HG03521 (cell line): ENCODE measurements at regions not wholly inside any gene's neighbourhood (a gene's known extent, or its start where the extent isn't known, plus 50 kb on each side); places are given as distances from the start of the nearest gene placed in this dataset.

ENCODE experiments used
- ATAC-seq: cut with Tn5 transposase; IDR thresholded peaks from one replicate; pipeline ENCODE4 v1.9.1; 2021; ENCODE audit warnings: mild to moderate bottlenecking, moderate library complexity; ENCODE audit not compliant: unreplicated experiment

DNA sequence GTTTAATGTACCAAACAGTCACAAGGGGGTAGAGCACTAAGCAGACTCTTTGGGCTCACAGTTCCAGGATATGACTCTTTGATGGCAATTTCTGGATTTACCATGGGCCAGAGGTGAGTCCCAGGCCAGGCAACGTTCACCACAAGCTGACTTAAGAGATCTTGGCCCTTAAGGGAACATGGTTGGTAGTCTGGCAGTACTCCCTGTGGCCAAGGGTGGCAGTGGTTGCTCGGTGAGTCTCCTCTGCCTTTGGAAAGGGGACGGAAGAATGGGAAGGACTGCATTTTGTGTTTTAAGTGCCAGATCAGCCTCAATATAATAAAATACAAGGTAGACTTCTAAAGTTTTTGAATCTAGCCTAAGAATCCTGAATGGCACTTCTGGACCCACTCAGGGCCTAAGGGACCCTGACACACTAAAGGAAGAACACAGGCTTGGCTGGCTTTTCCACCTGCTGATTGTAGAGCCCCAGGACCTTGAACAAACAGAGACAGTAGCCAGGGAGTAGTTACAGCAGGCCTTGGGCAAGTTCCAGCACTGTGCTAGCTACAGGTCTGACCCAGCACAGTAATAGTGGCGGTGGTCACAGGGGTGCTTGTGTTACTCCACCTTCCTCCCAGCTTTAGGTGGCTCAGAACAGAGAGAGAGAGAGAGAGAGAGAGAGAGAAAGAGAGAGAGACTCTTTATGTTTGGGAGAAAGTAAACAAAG, 730.7 kb upstream of the ALCAM start:
- ATAC-seq: no peak

DNA sequence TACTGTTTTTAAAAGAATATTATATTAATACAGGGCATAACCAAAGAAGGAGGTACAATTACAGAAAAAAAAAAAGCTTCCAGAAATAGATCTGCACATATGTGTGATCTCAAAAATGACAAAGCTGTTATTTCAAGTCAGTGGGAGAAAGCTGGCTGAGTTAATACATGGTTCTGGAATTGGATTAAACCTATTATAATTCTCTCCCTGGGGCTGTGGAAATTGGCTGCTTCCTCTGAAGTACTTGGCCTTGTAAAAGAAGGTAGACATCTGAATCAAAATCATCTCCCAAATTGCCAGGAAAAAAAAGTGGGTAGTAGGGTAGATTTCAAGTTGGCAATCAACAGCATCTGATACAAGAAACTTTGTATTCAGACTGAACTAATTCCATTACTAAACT, 723.9 kb upstream of the ALCAM start:
- ATAC-seq: no peak

DNA sequence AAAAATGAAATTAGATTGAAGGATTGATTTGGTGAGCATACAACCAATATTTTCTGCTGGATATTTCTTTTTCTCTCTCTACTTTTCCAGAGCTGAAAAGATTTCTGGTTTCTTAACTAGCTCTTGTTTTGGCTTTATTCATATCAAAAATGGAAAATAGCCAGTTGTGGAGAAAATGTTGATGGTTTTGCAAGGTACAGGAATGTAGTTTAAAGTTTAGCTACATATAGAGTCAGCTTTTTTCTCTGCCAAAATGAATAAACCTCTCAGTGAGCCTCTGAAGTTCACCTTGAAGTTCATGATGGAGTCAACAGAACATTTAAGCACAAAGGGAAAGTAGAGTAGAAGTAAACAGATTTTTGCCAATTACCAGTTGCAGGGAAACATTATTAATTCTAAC, 720.5 kb upstream of the ALCAM start:
- ATAC-seq: no peak

DNA sequence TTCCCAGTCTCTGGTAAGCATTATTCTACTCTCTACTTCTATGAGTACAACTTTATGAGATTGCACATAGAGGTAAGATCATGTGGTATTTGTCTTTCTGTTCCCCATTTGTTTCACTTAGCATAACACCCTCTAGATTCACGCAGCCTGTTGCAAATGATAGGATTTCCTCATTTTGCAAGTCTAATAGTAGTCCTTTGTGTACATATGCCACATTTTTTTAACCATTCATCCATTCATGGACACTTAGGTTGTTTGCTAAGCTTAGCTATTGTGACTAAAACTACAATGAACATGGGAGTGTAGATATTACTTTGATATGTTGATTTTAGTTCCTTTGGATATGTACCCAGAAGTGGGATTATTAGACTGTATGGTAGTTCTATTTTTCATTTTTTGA, 717.9 kb upstream of the ALCAM start:
- ATAC-seq: no peak

DNA sequence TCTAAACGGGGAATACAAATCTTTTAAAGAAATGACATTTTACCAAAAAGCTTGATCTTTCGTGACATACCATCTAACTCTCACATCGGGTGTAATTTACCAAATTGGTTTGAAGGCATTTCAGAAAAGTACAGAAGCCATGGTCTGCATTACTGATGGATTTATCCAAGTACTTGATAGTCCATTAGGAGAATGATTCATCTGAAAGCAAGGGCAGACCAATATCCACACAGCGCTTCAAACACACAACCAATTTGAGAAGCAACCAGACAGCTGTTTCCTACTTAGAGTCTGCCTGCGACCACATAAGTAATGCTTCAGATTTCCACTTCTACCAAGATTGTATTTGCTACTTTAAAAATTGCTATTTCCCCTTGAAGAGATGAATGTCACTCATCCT, 697.6 kb upstream of the ALCAM start:
- ATAC-seq: no peak

DNA sequence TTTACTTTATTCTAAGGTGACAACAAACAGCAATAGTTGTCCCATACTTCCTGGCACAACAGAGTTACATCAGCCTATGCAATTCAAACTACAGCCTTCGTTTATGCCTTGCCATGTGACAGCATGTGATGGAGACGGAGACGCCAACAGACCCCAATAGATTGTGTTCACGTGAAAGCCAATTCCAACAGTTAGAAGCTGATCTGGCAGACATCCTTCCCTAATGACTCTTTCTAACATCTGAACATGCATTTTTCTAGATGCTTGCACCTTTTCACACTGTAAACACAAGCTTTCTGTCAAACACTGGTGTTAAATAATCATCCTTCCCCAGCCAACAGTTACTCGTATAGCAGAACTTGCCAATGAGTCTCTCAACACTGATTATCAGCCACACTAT, 694.4 kb upstream of the ALCAM start:
- no peak for ATAC-seq

DNA sequence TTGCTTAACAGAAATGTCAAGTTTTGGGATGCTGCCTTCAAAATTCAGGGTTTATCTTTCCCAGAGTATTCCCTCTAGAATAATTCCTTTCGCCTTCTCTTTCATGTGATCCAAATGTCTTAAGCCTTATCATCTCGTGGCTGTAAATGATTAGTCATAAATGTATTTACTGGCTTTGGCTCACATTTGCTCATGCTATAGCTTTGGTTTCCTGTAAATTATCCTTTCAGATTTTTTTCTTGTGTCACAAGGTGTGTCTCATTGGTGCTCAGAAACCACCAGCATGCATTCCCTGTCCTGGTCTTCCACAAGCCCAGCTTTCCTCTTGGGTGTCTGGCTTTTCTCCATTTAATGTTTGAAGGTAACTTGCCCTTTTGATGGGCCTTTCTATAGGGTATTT, 692.7 kb upstream of the ALCAM start:
- no peak for ATAC-seq

DNA sequence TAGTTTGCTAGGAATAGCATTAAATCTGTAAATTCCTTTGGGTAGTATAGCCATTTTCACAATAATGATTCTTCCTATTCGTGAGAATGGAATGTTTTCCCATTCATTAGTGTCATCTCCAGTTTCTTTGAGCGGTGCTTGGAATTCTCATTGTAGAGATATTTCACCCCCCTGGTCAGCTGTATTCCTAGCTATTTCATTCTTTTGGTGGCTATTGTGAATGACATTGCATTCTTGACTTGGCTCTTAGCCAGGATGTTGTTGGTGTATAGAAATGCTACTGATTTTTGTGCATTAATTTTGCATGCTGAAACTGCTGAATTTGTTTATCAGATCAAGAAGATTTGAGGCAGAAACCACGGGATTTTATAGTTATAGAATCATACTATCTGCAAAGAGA, 690.5 kb upstream of the ALCAM start:
- ATAC-seq: no peak

DNA sequence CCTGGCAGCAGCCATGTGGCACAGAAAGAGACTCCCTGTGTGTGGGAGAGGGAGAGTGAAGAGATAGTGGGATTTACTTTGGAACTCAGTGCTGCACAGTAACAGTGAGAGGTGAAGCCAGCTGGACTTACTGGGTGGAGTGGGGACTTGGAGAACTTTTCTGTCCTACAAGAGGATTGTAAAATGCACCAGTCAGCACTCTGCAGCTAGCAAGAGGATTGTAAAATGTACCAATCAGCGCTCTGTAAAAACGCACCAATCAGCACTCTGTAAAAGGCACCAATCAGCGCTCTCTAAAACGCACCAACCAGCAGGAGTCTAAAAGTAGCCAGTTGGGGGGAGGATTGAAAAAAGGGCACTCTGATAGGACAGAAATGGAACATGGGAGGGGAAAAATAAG, 688.8 kb upstream of the ALCAM start:
- no peak for ATAC-seq

DNA sequence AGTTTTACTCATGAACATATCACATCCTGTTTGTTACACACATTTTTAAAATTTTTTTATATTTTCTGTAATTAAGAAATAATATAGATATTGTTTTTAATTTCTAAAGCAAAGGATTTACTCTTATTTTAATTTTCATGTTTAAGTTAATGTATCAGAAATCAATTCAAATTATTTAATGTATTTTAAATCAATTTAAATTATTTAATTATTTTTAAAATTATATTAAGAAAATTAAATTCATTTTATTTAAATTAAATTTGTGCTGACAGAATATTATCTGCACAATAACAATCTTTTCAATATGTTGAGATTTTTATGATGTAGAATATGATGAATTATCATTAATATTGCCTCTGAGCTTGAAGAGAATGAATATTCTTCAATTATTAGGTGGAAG, 681.2 kb upstream of the ALCAM start:
- no peak for ATAC-seq

DNA sequence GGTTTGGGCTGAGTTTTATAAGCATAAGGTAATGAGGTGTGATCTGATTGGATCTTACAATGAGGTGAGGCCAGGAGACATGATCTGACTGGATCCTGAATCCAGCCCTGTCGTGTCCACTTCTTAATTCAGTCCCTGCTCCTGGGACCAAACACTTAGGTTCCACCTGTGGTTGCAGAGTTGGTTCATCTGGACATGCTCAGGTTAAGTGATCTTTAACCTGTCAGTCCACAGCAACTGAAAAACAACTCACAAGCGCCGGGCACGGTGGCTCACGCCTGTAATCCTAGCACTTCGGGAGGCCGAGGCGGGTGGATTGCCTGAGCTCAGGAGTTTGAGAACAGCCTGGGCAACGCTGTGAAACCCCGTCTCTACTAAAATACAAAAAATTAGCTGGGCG, 679.3 kb upstream of the ALCAM start:
- ATAC-seq: no peak

DNA sequence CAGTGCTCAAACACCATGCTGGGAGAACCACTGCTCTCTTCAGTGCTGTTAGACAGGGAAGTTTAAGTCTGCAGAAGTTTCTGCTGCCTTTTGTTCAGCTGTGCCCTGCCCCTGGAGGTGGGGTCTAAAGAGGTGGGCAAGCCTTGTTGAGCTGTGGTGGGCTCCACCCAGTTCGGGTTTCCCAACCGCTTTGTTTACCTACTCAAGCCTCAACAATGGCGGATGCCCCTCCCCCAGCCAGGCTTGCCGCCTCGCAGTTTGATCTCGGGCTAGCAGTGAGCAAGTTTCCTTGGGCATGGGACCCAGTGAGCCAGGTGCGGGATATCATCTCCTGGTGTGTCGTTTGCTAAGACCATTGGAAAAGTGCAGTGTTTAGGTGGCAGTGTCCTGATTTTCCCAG, 670.2 kb upstream of the ALCAM start:
- ATAC-seq: no peak

DNA sequence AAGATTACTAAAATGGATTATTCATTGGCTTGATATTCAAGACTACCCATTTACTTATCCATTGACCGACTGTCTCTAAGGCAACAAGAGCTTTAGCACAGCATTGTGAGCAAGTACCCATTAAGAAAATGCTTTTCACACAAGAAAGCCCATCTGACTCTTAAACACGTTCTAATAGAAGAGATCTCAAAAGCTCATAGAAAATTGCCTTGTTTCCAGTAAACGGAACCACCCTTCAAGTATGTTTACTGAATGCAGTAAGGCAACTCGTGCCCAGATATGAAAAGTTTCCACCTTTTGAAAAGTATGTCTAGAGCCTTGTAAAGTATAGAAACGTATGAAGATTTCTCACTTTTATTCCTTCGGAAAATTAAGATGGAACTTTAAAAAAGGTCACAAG, 655.3 kb upstream of the ALCAM start:
- ATAC-seq: no peak

DNA sequence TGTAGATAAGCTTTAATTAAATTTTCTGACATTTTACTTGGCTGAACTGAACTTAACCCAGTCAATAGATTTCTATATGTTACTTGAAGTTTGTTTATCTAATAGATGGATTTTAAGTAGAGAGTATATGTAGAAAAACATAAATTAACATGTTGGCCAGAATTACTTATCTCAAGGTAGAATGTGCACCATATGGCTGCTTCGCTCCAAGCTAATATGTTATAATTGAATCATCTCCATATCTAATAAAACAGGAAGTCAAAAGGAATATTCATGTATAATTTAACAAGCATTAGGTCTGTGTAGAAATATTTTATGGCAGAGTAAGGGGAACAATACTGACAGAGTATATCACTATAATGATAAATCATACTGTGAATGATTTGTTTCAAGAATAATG, 650.7 kb upstream of the ALCAM start:
- ATAC-seq: no peak

DNA sequence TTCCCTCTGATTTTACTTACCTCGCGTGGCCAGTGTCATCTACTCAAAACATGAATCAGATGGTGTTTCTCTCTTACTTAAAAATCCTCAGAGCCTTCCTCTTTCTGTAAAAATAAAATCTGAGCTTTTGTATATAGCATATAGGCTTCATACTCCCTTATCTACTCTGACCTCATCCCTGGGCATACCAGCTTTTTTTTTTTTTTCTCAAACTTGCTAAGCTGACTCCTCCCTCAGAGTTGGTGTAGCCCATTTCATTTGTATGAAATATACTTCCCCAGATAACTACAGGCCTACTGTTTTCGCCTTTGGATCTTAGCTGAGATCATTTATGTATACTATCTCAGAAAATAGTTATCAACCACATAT, 648.9 kb upstream of the ALCAM start:
- peak; percentile 28 for ATAC-seq

DNA sequence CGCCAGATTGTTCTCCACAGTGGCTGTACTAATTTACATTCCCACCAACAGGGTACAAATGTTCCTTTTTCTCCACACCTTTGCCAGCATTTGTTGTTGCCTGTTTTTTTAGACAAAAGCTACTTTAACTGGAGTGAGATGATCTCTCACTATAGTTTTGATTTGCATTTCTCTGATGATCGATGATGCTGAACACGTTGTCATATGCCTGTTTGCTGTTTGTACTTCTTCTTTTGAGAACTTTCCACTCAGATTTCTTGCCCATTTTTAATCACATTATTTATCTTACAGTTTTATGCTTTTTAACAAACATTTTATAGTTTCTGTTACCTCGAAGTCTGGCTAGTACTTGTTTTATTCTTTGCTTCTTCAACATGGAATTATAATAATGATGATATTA, 643.7 kb upstream of the ALCAM start:
- ATAC-seq: no peak

DNA sequence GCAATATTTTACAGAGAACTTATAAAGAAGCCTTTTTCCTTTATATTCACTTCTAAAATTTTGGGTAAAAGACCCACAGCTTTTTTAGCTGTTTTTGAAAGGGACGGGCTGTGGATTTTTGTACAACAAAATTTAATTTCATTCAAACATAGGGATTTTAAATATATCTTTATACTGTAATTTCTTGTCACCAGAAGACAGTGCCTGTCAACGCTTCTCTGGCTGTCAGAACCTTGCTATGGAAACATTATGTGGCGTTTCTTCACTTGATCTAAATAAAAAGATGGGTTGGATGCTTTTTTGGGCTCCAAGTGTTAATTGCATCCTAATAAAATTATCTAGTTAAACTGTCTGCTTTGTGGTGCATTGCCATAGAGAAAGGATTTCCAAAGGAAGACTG, 635.6 kb upstream of the ALCAM start:
- ATAC-seq: no peak

DNA sequence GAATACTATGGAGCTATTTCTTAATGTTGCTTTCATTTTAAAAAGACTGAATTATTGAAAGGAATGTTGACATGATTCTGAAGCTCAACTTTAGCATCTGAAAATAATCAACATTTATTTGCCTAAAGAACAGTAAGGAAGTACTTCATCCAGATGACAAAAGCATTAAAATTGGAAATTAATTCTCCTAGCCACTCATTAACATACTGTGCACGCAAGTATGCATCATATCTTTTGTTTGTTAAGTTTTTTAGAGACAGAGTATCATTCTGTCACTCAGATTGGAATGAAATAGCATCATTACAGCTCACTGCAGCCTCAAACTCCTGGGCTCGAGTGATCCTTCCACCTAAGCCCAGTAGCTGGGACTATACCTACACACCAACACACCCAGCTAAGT, 632.1 kb upstream of the ALCAM start:
- no peak for ATAC-seq

DNA sequence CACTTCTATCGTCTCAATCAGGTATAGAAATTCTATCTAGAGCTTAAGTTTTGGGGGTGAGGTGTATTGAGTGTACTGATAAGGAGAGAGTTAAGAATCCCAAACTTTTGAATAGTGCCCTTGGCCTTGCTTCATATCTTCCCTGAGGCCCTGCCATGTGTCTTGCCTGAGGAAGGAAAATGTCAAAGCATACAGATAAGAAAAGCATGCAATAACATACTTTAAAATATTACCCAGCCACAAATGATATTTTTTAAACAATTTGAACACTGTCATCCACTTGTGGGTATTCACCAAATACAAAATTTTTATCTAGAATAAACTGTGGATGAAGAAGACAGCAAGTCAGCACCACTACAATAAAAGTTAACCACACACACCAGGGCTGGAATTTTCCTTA, 631.0 kb upstream of the ALCAM start:
- ATAC-seq: no peak

DNA sequence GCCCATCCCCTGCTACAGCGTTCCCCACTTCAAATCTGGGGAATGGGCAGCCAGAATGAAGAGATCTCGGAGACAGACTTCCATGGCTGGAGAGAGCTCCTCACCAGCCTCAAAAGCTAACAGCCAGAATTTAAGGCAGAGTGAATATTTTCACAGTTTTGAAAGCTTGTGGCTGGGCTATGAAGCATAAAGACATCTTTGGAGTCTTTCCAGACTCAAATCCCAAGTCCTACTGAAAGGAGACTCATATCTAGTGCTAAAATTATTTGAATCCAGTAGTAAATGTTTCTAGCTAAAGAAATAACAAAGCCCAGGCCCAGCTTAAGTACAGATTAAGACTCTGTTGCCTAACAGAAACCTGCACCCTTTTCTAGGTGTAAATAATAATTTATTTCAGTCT, 628.4 kb upstream of the ALCAM start:
- no peak for ATAC-seq

DNA sequence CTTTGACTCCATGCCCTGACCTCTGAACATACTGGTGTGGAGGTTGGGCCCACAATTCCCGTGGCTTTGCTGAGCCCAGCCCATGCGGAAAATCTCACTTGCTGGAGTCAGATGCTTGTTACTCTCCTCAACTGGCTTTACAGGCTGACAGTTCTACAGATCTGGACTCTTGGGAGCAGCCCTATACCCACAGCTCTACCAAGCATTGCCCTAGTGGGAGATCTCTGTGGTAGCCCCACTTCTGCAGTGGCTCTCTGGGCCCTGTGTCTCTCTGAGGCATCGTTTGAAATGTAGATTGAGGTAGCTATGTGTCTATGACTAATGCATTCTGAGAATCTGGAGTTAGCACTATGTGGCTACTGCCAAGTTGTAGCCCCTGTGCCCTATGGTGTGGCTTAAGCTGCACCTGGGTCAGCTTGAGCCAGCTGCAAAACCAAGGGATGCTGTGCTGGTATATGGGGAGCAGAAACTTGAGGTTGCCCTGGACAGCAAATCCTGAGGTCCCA, 625.8 kb upstream of the ALCAM start:
- ATAC-seq: no peak

DNA sequence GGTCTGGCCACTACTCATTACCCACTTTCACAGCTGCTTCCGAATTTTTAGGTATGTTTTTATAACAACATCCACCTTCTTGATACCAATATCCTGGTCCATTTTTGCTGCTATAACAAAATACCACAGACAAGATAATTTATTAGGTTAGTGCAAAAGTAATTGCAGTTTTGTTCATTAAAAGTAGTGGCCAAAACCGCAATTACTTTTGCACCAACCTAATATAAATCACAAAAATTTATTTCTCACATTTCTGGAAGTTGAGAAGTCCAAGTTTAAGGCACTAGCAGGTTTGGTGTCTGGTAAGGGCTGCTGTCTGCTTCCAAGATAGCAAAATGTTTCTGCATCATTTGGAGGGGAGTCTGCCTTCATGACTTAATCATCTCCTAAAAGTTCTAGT, 624.7 kb upstream of the ALCAM start:
- no peak for ATAC-seq

DNA sequence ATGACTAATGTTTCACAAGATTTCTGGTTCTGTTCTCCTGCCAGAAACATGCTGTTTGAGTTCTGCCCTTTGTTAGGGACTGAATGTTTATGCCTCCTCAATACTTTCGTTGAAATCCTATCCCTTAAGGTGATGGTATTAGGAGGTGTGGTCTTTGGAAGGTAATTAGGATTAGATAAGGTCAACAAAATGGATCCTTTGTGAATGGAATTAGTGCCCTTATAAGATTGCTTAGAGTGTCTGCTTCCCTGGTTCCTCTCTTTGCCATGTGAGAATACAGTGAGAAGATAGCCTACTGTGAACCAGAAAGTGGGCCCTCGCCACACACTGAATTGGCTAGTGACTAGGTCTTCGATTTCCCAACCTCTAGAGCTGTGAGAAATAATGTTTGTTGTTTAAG, 621.4 kb upstream of the ALCAM start:
- ATAC-seq: no peak
